SK-N-SH treated with all-trans-retinoic acid at 6 μM for 48 hours (cell line): ENCODE measurements at regions not wholly inside any gene's neighbourhood (a gene's known extent, or its start where the extent isn't known, plus 50 kb on each side); places are given as distances from the start of the nearest gene placed in this dataset.

Experiments used
- ATAC-seq: fragments of 200-7000 bp; cut with Tn5 transposase; 3 replicates; pipeline ENCODE4 v1.9.1; 2020; ENCODE audit warnings: mild to moderate bottlenecking, moderate library complexity
- ARNTL ChIP-seq: fragments of 450-650 bp; formaldehyde crosslinking; IDR thresholded peaks from 2 replicates; pipeline ENCODE4 v1.5.0; 2020; ENCODE audit warnings: low read depth, mild to moderate bottlenecking, moderate library complexity, borderline replicate concordance
- CSDC2 ChIP-seq: fragments of 250-450 bp; sonication (Bioruptor Pico); IDR thresholded peaks from 2 replicates; pipeline ENCODE4 v1.5.0; 2020; ENCODE audit warnings: mild to moderate bottlenecking, moderate library complexity
- GLIS3 ChIP-seq: fragments of 250-450 bp; sonication (Bioruptor Pico); IDR thresholded peaks from 2 replicates; pipeline ENCODE4 v1.5.0; 2020; ENCODE audit warnings: mild to moderate bottlenecking, moderate library complexity
- ISL1 ChIP-seq: fragments of 250-450 bp; sonication (Bioruptor Pico); IDR thresholded peaks from 2 replicates; pipeline ENCODE4 v2.1.2; 2022; ENCODE audit warnings: mild to moderate bottlenecking, moderate library complexity
- OSR1 ChIP-seq: fragments of 250-450 bp; sonication (Bioruptor Pico); IDR thresholded peaks from 2 replicates; pipeline ENCODE4 v1.8.0; 2022; ENCODE audit warnings: moderate library complexity, mild to moderate bottlenecking, inconsistent platforms
- RARB ChIP-seq: fragments of 250-450 bp; sonication (Bioruptor Pico); IDR thresholded peaks from 2 replicates; pipeline ENCODE4 v1.8.0; 2021; ENCODE audit warnings: mild to moderate bottlenecking, moderate library complexity
- SNAI2 ChIP-seq: fragments of 250-450 bp; sonication (Bioruptor Pico); IDR thresholded peaks from 2 replicates; pipeline ENCODE4 v1.5.0; 2020; ENCODE audit warnings: mild to moderate bottlenecking, moderate library complexity
- TCF4 ChIP-seq: fragments of 250-450 bp; sonication (Bioruptor Pico); IDR thresholded peaks from 2 replicates; pipeline ENCODE4 v1.8.0; 2021; ENCODE audit warnings: mild to moderate bottlenecking, moderate library complexity, borderline replicate concordance
- ZFP3 ChIP-seq: fragments of 250-450 bp; sonication (Bioruptor Pico); IDR thresholded peaks from 2 replicates; pipeline ENCODE4 v1.5.0; 2020; ENCODE audit warnings: mild to moderate bottlenecking, moderate library complexity
- ZFP30 ChIP-seq: fragments of 450-650 bp; formaldehyde crosslinking; IDR thresholded peaks from 2 replicates; pipeline ENCODE4 v1.5.0; 2022; ENCODE audit warnings: mild to moderate bottlenecking, moderate library complexity
- ZNF565 ChIP-seq: fragments of 450-650 bp; formaldehyde crosslinking; conservative IDR thresholded peaks from 2 replicates; pipeline ENCODE4 v1.5.0; 2020; ENCODE audit warnings: low read depth, mild to moderate bottlenecking, moderate library complexity
- ZNF8 ChIP-seq: fragments of 450-650 bp; formaldehyde crosslinking; IDR thresholded peaks from 2 replicates; pipeline ENCODE4 v1.5.0; 2020; ENCODE audit warnings: mild to moderate bottlenecking, moderate library complexity
- TF ChIP-seq, protein P1 (sequence below): fragments of 250-450 bp; sonication (Bioruptor Pico); IDR thresholded peaks from 2 replicates; pipeline ENCODE4 v1.5.1; 2021; ENCODE audit warnings: mild to moderate bottlenecking, moderate library complexity
- TF ChIP-seq, protein P2 (sequence below): fragments of 250-450 bp; sonication (Bioruptor Pico); IDR thresholded peaks from 2 replicates; pipeline ENCODE4 v1.5.1; 2020; ENCODE audit warnings: low read depth, mild to moderate bottlenecking, moderate library complexity
- TF ChIP-seq, protein P3 (sequence below): fragments of 250-450 bp; sonication (Bioruptor Pico); IDR thresholded peaks from 2 replicates; pipeline ENCODE4 v1.5.0; 2020; ENCODE audit warnings: mild to moderate bottlenecking, moderate library complexity
- TF ChIP-seq, protein P4 (sequence below): fragments of 250-450 bp; sonication (Bioruptor Pico); IDR thresholded peaks from 2 replicates; pipeline ENCODE4 v1.8.0; 2021; ENCODE audit warnings: low read depth, mild to moderate bottlenecking, moderate library complexity, borderline replicate concordance

DNA sequence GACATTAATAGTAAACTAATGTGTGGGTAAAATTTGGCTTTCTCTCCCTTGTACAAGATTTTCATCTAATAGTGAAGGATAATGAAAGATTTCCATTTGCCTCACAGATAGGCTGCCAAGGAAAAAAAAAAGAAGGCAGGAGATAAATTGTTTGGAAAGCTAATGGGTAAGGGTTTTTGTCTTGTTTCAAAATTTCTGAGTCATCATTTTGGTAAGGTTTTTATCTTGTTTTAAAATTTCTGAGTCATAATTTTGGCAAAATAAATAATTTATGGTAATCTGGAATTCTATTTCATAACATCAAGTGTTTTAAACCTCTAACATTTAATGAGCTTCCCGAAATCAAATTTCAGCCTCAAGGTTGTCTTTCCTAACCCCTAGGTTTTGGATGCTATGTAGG lies 1035.7 kb upstream of the FBXO33 start:
- no peak for ATAC-seq
- no peak for TF ChIP-seq SNAI2 (CRISPR knock-in tag)
- TF ChIP-seq, protein P1, sequence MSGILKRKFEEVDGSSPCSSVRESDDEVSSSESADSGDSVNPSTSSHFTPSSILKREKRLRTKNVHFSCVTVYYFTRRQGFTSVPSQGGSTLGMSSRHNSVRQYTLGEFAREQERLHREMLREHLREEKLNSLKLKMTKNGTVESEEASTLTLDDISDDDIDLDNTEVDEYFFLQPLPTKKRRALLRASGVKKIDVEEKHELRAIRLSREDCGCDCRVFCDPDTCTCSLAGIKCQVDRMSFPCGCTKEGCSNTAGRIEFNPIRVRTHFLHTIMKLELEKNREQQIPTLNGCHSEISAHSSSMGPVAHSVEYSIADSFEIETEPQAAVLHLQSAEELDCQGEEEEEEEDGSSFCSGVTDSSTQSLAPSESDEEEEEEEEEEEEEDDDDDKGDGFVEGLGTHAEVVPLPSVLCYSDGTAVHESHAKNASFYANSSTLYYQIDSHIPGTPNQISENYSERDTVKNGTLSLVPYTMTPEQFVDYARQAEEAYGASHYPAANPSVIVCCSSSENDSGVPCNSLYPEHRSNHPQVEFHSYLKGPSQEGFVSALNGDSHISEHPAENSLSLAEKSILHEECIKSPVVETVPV: no peak
- TF ChIP-seq, protein P2, sequence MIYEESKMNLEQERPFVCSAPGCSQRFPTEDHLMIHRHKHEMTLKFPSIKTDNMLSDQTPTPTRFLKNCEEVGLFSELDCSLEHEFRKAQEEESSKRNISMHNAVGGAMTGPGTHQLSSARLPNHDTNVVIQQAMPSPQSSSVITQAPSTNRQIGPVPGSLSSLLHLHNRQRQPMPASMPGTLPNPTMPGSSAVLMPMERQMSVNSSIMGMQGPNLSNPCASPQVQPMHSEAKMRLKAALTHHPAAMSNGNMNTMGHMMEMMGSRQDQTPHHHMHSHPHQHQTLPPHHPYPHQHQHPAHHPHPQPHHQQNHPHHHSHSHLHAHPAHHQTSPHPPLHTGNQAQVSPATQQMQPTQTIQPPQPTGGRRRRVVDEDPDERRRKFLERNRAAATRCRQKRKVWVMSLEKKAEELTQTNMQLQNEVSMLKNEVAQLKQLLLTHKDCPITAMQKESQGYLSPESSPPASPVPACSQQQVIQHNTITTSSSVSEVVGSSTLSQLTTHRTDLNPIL (CRISPR knock-in tag): no peak
- no peak for TF ChIP-seq ZFP3 (CRISPR knock-in tag)

DNA sequence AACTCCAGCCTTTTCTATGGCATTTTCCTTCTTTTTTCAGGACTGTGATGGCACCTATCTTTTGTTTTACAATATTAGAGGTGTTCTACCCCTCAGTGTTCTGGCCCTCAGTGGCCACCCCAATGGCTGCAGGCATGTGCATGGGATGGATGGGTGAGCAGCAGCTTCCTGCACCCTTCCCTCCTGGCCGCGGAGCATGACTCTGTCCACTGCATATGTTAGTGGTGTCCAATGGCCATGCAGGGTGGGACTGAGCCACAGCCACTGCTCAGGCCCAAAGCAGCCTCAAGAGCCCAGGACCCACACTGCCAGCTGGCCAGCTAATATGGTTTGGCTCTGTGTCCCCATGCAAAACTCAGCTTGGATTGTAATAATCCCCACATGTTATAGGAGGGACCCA lies 1032.3 kb upstream of the FBXO33 start:
- no peak for ATAC-seq
- TF ChIP-seq RARB (CRISPR knock-in tag) (no peak), TCF4 (no peak), ARNTL (CRISPR knock-in tag) (no peak), ZFP30 (CRISPR knock-in tag) (no peak), CSDC2 (no peak), ZFP3 (CRISPR knock-in tag) (no peak), ISL1 (CRISPR knock-in tag) (no peak)
- TF ChIP-seq, protein P1: no peak
- TF ChIP-seq, protein P3, sequence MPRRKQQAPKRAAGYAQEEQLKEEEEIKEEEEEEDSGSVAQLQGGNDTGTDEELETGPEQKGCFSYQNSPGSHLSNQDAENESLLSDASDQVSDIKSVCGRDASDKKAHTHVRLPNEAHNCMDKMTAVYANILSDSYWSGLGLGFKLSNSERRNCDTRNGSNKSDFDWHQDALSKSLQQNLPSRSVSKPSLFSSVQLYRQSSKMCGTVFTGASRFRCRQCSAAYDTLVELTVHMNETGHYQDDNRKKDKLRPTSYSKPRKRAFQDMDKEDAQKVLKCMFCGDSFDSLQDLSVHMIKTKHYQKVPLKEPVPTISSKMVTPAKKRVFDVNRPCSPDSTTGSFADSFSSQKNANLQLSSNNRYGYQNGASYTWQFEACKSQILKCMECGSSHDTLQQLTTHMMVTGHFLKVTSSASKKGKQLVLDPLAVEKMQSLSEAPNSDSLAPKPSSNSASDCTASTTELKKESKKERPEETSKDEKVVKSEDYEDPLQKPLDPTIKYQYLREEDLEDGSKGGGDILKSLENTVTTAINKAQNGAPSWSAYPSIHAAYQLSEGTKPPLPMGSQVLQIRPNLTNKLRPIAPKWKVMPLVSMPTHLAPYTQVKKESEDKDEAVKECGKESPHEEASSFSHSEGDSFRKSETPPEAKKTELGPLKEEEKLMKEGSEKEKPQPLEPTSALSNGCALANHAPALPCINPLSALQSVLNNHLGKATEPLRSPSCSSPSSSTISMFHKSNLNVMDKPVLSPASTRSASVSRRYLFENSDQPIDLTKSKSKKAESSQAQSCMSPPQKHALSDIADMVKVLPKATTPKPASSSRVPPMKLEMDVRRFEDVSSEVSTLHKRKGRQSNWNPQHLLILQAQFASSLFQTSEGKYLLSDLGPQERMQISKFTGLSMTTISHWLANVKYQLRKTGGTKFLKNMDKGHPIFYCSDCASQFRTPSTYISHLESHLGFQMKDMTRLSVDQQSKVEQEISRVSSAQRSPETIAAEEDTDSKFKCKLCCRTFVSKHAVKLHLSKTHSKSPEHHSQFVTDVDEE: no peak
- TF ChIP-seq, protein P4, sequence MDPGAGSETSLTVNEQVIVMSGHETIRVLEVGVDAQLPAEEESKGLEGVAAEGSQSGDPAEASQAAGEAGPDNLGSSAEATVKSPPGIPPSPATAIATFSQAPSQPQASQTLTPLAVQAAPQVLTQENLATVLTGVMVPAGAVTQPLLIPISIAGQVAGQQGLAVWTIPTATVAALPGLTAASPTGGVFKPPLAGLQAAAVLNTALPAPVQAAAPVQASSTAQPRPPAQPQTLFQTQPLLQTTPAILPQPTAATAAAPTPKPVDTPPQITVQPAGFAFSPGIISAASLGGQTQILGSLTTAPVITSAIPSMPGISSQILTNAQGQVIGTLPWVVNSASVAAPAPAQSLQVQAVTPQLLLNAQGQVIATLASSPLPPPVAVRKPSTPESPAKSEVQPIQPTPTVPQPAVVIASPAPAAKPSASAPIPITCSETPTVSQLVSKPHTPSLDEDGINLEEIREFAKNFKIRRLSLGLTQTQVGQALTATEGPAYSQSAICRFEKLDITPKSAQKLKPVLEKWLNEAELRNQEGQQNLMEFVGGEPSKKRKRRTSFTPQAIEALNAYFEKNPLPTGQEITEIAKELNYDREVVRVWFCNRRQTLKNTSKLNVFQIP (CRISPR knock-in tag): no peak

DNA sequence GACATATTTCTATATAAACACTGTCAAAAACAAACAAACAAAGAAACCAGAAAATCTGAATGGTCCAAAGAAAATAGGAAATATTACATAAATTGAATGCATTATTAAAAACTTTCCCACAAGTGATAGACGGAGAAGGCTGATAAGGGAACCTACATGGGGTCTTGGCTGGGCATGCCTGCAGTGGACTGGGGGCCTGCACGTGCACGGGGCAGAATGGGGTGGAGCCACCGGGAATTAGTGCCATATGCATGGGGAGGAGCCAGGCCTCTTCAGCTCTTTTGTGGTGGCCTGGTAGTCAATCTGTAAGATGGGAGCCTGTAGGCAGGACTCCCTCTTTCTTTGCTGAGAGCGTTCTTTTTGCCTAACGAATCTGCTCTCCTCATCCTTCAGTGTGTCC lies 1031.7 kb upstream of the FBXO33 start:
- no peak for ATAC-seq
- TF ChIP-seq ZNF8 (CRISPR knock-in tag) (no peak), GLIS3 (no peak)
- TF ChIP-seq, all 23 proteins: peak for 0

DNA sequence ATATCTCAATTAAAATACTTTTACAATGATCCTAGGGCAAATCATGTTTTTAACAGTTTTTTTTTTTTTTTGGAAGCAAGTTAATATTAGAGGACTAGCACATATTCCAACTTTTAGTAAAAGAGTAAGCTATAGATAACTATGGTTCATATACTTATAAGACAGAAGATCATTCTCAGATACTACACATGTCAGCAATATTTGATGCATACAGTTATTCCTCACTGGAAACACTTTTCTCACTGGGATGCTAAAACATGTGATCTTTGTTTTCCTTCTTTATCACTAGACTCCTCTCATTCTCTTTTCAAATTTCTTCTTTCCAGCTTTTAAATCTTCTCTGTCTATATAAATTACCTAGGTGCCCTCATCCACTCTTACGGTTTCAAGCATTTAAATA lies 1020.4 kb upstream of the FBXO33 start:
- TF ChIP-seq, protein P1: no peak
- TF ChIP-seq OSR1 (CRISPR knock-in tag) (no peak), ZNF565 (CRISPR knock-in tag) (no peak), ISL1 (CRISPR knock-in tag) (no peak), RARB (CRISPR knock-in tag) (no peak), ZFP30 (CRISPR knock-in tag) (no peak), ARNTL (CRISPR knock-in tag) (no peak), CSDC2 (no peak)
- TF ChIP-seq, protein P4 (CRISPR knock-in tag): no peak
- ATAC-seq: no peak
